MCF 10A (cell line): ENCODE measurements at regions not wholly inside any gene's neighbourhood (a gene's known extent, or its start where the extent isn't known, plus 50 kb on each side); places are given as distances from the start of the nearest gene placed in this dataset.

Source experiments
- BruUV-seq: library from RNA; stranded (reverse); fragments of 400-500 nt; replicated peaks from 2 replicates; lab custom pipeline; 2021; lab: Mats Ljungman, UMichigan
- CTCF ChIA-PET: fragments of 300-600 bp; sonication (Branson Sonifier 250); formaldehyde crosslinking; extraction: SDS; loops from one replicate; lab custom pipeline; 2021; ENCODE audit warnings: antibody characterized with exemption, inconsistent platforms; lab: Yijun Ruan, JAX
- POLR2A ChIA-PET: fragments of 300-600, 350-650 bp; sonication (Branson Sonifier 250); formaldehyde crosslinking; extraction: SDS; loops from one replicate; lab custom pipeline; 2020; ENCODE audit warnings: antibody characterized with exemption, inconsistent platforms; lab: Yijun Ruan, JAX
- DNase-seq: peaks from one replicate; pipeline ENCODE4 v3.0.0-alpha.2; 2018; ENCODE audit not compliant: unreplicated experiment
- H3K27ac Mint-ChIP-seq: one replicate; pipeline ENCODE4 v1.8.0; 2022; ENCODE audit warnings: mild to moderate bottlenecking, low read depth, mixed read lengths; ENCODE audit not compliant: unreplicated experiment
- H3K27me3 Mint-ChIP-seq: one replicate; pipeline ENCODE4 v1.8.0; 2022; ENCODE audit warnings: mixed read lengths; ENCODE audit not compliant: insufficient read depth, unreplicated experiment
- H3K36me3 Mint-ChIP-seq: one replicate; pipeline ENCODE4 v1.8.0; 2022; ENCODE audit warnings: mild to moderate bottlenecking, moderate library complexity, mixed read lengths; ENCODE audit not compliant: insufficient read depth, unreplicated experiment
- H3K4me1 Mint-ChIP-seq: one replicate; pipeline ENCODE4 v1.8.0; 2022; ENCODE audit warnings: mixed read lengths; ENCODE audit not compliant: insufficient read depth, unreplicated experiment
- H3K4me3 Mint-ChIP-seq: one replicate; pipeline ENCODE4 v1.8.0; 2022; ENCODE audit warnings: mild to moderate bottlenecking, moderate library complexity, mixed read lengths; ENCODE audit not compliant: unreplicated experiment
- H3K9me3 Mint-ChIP-seq: one replicate; pipeline ENCODE4 v1.8.0; 2022; ENCODE audit warnings: mixed read lengths; ENCODE audit not compliant: unreplicated experiment
- intact Hi-C: fragments of 100-400 bp; cut with micrococcal nuclease; formaldehyde crosslinking; loops from 2 replicates; pipeline ENCODE4 v1.14.1; 2022
- TF ChIP-seq, protein P1 (sequence below): fragments of 200-600 bp; IDR thresholded peaks from one replicate; pipeline ENCODE4 v1.8.0; 2022; ENCODE audit warnings: antibody characterized with exemption, mild to moderate bottlenecking; ENCODE audit not compliant: unreplicated experiment

DNA sequence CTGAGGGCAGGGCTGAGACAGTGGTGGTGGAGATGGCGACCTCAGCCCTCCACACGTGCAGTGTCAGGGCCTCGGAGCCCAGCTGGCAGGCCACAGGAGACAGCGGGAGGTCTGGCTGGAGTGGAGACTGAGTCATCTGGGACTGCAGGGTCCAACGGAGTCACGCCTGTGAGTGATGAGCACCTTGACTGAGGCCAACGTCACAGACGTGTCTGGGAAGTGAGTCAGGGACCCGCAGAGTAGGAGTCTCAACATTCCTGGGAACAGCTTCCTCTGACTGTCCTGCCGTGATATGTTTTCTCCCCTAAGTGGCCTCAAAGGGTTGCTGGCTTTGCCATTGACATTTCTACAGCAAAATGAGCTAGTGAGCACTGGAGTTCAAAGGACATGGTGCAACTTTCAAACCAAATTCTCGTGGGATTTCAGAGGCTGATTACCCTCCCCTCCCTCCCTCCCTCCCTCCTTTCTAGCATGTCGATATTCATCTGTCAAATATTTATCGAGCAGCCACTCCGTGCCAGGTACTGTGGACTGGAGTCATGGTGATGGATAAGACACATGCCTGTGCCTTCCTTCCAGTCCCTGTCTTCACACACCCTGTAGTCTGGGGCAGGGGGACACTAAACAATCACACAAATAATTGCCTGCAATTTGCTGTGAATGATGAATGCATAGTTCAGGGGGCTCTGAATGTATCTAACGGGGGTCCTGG, 53.3 kb upstream of the AMOTL2 start:
- Mint-ChIP-seq H3K4me1 (peaks cover 11% of the 10 kb centered on the region), H3K27ac (peak overlapping the region; percentile 84), H3K27me3 (no peaks in the 10 kb centered on the region), H3K36me3 (no peaks in the 10 kb centered on the region), H3K4me3 (no peak overlapping the region), H3K9me3 (no peaks in the 10 kb centered on the region)
- BruUV-seq, result no TSS peak
- peak; percentile 96 for DNase-seq
- TF ChIP-seq, protein P1, sequence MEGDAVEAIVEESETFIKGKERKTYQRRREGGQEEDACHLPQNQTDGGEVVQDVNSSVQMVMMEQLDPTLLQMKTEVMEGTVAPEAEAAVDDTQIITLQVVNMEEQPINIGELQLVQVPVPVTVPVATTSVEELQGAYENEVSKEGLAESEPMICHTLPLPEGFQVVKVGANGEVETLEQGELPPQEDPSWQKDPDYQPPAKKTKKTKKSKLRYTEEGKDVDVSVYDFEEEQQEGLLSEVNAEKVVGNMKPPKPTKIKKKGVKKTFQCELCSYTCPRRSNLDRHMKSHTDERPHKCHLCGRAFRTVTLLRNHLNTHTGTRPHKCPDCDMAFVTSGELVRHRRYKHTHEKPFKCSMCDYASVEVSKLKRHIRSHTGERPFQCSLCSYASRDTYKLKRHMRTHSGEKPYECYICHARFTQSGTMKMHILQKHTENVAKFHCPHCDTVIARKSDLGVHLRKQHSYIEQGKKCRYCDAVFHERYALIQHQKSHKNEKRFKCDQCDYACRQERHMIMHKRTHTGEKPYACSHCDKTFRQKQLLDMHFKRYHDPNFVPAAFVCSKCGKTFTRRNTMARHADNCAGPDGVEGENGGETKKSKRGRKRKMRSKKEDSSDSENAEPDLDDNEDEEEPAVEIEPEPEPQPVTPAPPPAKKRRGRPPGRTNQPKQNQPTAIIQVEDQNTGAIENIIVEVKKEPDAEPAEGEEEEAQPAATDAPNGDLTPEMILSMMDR, result no peak
- ChIA-PET POLR2A (interaction anchor here (1.0 to 1.9 kb wide), 4 partner anchors 11 to 46 kb away, joined by 3 to 7 read pairs (median 4); no protein-coding TSS in a partner anchor), CTCF (interaction anchor here (0.7 to 1.4 kb wide), 3 partner anchors 21 to 53 kb away, joined by 3 to 4 read pairs (median 3); no protein-coding TSS in a partner anchor)
- intact Hi-C loops, result loop anchor here (5.0 kb wide), 1 partner anchor 55 kb away; the partner anchor contains the start of gene AMOTL2

DNA sequence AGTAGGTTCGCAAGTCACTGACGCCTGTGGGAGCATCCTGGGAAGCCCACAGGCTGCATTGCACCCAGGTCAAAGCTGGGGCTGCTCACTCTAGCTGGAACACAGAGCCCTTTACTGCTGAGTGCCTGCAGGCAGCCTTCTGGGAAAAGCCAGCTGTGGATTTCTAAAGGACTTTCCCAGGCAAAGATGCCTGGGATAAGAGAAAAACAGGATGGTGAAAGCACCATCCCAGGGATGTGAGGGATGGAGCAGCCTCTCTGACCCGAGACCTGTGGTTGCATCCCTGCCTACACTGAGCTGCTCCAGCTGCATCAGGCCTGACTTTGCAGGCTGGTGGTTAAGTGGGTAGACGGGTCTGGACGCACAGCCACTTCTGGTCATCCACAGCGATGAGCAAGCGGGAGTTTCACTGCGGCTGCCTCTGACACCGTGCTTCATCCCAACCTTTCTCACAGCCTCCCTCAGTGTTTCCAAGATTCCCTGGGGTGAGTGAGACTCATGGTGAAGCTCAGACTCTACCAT, 52.5 kb upstream of the AMOTL2 start:
- H3K36me3 Mint-ChIP-seq, result no peaks in the 10 kb centered on the region
- no peak overlapping the region for H3K4me3 Mint-ChIP-seq
- H3K27ac Mint-ChIP-seq, result peak overlapping the region; percentile 84
- DNase-seq, result peak; percentile 16
- TF ChIP-seq, protein P1, result no peak
- ChIA-PET CTCF (interaction anchor here (0.7 to 1.9 kb wide), 5 partner anchors 10 to 52 kb away, joined by 3 to 12 read pairs (median 3); no protein-coding TSS in a partner anchor), POLR2A (interaction anchor here (0.6 to 1.9 kb wide), 4 partner anchors 11 to 52 kb away, joined by 3 to 7 read pairs (median 4); no protein-coding TSS in a partner anchor)
- BruUV-seq, result no TSS peak
- intact Hi-C loops, result loop anchor here (5.0 kb wide), 1 partner anchor 54 kb away; the partner anchor contains the start of gene AMOTL2
- H3K27me3 Mint-ChIP-seq, result no peaks in the 10 kb centered on the region
- H3K4me1 Mint-ChIP-seq, result peaks cover 11% of the 10 kb centered on the region
- H3K9me3 Mint-ChIP-seq, result no peaks in the 10 kb centered on the region

- no peak for DNase-seq
- H3K27me3 Mint-ChIP-seq, result no peaks in the 10 kb centered on the region
- intact Hi-C loops, result loop anchor here (5.0 kb wide), 1 partner anchor 54 kb away; the partner anchor contains the start of gene AMOTL2
- BruUV-seq, result no TSS peak
- H3K4me3 Mint-ChIP-seq, result no peak overlapping the region
- TF ChIP-seq, protein P1, result no peak
- peaks cover 11% of the 10 kb centered on the region for H3K4me1 Mint-ChIP-seq
- H3K27ac Mint-ChIP-seq, result no peak overlapping the region
- ChIA-PET POLR2A (interaction anchor here (0.6 kb wide), 1 partner anchor 51 kb away, joined by 3 read pairs; no protein-coding TSS in a partner anchor), CTCF (interaction anchor here (0.7 to 1.9 kb wide), 4 partner anchors 11 to 47 kb away, joined by 3 to 12 read pairs (median 4); no protein-coding TSS in a partner anchor)
- H3K9me3 Mint-ChIP-seq, result no peaks in the 10 kb centered on the region
- no peaks in the 10 kb centered on the region for H3K36me3 Mint-ChIP-seq
Observed at GRCh38 chr3:134425943-134426342, 51.7 kb upstream of the AMOTL2 start.
